Transverse colon (tissue), 3 donors: ENCODE measurements at regions not wholly inside any gene's neighbourhood (a gene's known extent, or its start where the extent isn't known, plus 50 kb on each side); places are given as distances from the start of the nearest gene placed in this dataset.

ENCODE experiments used
- POLR2A ChIP-seq: fragments of 450-650 bp; IDR thresholded peaks from one replicate; pipeline ENCODE4 v1.6.1; 2016; ENCODE audit warnings: antibody characterized with exemption, mild to moderate bottlenecking, moderate library complexity
- TF ChIP-seq, protein P1 (sequence below), 5 experiments: fragments of 200-600 bp in 3 of 5; fragments of 450-650 bp in 2 of 5; sonication (generic) in 3 of 5; IDR thresholded peaks; 1 replicate in 2 of 5; 2 replicates in 3 of 5; pipeline ENCODE4 v1.5.1; 2016 to 2017; ENCODE audit warnings: antibody characterized with exemption in 5 of 5, inconsistent platforms in 3 of 5, mild to moderate bottlenecking in 2 of 5, moderate library complexity in 1 of 5

DNA sequence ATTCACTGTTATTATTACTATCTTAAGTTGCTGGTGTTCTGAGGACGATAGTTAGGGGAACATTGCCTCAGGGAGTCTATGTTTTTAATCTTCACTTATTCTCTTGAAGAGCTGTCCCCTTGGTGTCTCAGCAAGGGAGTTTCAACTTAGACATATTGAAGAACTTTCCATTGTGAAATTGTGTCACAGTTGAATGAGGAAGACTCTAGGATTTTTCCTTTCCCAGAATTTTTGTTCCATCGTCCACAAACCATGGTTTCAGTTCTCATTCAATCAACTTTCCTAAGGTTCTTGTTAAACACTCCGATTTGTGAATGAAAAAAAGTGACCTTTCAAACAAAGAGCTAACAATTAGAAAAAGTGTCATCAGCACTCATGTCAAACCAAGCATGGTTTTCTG lies 128.3 kb downstream of the GATA3 start:
- TF ChIP-seq POLR2A, result no peak
- TF ChIP-seq, protein P1, sequence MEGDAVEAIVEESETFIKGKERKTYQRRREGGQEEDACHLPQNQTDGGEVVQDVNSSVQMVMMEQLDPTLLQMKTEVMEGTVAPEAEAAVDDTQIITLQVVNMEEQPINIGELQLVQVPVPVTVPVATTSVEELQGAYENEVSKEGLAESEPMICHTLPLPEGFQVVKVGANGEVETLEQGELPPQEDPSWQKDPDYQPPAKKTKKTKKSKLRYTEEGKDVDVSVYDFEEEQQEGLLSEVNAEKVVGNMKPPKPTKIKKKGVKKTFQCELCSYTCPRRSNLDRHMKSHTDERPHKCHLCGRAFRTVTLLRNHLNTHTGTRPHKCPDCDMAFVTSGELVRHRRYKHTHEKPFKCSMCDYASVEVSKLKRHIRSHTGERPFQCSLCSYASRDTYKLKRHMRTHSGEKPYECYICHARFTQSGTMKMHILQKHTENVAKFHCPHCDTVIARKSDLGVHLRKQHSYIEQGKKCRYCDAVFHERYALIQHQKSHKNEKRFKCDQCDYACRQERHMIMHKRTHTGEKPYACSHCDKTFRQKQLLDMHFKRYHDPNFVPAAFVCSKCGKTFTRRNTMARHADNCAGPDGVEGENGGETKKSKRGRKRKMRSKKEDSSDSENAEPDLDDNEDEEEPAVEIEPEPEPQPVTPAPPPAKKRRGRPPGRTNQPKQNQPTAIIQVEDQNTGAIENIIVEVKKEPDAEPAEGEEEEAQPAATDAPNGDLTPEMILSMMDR (IDR thresholded peaks at IDR 0.05), result no peak
